CD1c-positive myeloid dendritic cell (primary cell): ENCODE measurements at regions not wholly inside any gene's neighbourhood (a gene's known extent, or its start where the extent isn't known, plus 50 kb on each side); places are given as distances from the start of the nearest gene placed in this dataset.

ENCODE experiments used
- DNase-seq: peaks from one replicate; pipeline ENCODE4 v3.0.0-alpha.2; 2016; ENCODE audit errors: extremely low spot score

DNA sequence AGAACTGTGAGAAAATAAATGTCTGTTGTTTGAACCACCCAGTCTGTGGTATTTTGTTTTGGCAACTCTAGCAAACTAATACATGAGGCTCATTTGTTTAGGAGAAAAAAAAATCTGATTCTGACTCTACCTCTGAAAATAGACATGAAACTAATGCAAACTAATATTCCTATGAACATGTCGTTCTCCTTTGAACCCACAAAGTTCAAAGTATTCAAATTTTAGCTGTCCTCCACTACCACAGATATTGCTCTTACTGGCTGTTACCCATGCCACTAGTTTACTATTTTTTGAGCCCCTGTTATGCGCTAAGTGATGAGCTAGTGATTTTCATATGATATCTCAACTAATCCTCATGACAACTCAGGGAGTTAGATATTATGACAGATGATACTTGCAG, 58.8 kb upstream of the ZNF804B start:
- DNase-seq, result no peak

- DNase-seq, result no peak
These were observed 65.3 kb upstream of the ZNF804B start for GRCh38 chr7:88694207-88694606.

- DNase-seq, result no peak
These were observed 66.4 kb upstream of the ZNF804B start for GRCh38 chr7:88693131-88693530.

- no peak for DNase-seq
These were observed 67.0 kb upstream of the ZNF804B start for GRCh38 chr7:88692493-88692892.

DNA sequence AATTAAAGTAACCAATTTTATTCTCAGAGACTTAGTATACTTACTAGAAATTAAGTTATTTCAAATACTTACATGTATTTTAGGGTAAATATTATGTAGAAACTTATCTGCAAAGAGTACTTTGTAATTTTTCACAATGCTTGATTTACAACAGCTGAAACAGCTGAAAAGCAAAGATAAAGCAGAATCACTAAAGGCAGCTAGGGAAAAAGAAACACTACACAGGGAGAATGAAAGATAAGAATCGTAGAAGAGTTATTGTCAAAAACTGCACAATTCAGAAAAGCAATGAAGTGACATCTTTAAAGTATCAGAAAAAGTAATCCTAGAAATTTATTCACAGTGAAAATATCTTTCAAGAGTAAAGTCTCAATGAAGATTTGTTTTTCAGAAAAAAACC, 69.7 kb upstream of the ZNF804B start:
- no peak for DNase-seq

- no peak for DNase-seq
These were observed 71.3 kb upstream of the ZNF804B start for GRCh38 chr7:88688222-88688621.

DNA sequence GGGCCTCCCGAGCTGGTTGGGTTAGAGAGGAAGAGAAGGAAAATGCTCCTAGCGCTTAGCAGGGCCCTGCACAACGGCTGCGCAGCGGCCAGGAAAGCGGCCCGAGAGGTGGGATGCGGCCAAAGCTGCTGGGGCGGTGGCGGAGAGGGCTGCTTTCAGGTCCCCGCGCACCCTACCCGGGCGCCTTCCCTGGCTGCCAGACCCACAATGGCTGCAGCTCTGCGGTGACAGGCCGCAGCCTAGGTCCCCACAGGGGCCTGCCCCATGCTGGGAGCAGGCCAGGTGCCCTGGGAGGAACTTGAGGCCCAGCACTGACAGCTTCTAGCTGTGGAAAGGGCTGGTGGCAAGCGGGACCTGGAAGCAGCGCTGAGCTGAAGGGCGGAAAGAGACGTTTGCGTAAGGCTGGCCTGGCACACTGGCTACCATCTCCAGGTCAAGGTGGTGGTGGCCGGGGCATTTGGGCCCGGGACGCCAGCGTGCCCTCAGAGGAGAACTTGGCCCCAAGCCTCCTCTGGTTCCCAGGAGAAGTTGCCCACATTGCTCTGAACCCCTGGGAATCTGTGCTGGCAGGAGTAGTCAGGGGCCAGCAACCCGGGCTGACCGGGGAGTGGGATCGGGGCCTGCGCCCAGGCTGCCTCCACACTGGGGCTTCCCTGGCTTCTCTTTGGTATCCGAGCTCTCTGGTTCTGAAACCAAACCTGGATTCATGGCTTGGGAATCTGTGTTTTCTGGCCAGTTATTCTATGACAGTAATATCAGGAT, 72.9 kb upstream of the ZNF804B start:
- no peak for DNase-seq

DNA sequence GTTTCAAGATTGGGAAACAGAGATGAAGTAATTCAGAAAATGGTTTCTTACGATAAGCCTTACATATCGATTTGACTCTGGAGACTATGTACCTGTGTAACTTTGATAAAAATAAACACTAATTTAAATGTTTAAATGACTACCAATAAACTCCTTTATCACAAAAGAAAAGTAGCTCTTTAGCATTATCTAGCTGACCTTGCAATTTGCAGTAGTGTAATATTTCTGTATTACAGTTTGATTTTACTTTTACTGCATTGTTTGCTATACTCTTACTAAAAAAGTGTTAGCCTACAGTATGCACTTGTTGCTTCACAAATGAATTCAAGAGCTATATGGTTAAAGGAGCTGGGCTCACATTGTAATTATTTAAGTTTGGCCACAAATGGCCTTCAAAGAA, 77.8 kb upstream of the ZNF804B start:
- DNase-seq, result no peak

DNA sequence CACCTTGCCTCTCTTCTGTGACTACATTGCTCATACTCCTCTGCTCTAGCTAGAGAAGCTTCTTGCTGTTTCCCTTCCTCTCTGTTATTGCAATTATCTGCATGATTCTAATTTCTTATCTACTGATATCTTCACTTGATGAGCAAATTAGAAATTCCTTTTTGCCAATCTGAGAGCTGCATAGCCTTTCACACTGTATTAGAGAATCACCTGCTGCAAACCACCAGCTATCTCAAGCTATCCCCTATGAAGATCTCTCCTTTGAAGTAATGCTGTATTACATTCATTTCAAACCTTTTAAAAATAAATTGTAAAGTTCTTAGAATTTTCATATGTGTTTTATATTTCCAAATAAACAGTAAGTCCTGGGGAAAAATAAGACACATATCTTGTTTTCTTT, 89.0 kb upstream of the ZNF804B start:
- no peak for DNase-seq

DNA sequence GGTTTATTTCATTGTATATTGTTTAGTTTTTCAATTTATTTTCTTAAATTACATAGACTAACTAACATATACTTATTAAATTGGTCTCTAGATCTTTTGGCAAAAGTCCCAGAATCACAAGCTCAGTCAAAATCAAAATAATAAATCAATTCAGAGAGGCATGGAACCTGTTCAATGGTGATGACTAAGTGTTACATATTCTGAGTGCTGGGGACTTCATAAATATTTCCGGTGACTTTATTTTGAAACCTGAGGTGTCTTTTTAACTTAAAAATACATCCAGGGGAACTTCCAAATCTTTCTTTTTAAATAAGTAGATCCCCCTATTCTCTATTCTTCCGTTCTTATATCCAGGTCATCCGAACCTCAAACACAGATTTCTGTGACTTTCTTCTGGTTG, 89.6 kb upstream of the ZNF804B start:
- no peak for DNase-seq

DNA sequence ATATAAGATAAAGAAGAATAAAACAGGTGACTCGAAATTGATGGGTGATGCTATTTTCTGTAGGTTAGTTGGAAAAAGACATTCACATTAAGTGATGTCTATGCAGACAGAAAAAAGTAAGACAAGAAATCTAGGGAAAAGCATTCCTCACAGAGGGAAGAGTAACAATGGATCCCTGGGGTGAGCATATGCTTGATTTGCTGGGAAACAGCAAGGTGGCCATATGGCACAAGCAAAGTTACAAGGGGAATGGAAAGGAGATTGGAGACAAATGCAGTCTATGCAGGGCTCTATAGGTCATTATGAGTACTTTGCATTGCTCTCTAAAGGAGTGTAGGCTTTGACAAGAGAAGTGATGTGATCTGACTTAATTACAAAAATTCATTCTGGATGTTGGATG, 90.9 kb upstream of the ZNF804B start:
- no peak for DNase-seq

GRCh38 chr7:88666626-88667025, 92.9 kb upstream of the ZNF804B start:
- no peak for DNase-seq

- DNase-seq, result no peak
These were observed 93.5 kb upstream of the ZNF804B start for GRCh38 chr7:88665892-88666514.

- DNase-seq, result no peak
These were observed 94.8 kb upstream of the ZNF804B start for GRCh38 chr7:88664630-88665233.

- no peak for DNase-seq
These were observed 97.6 kb upstream of the ZNF804B start for GRCh38 chr7:88661921-88662320.

DNA sequence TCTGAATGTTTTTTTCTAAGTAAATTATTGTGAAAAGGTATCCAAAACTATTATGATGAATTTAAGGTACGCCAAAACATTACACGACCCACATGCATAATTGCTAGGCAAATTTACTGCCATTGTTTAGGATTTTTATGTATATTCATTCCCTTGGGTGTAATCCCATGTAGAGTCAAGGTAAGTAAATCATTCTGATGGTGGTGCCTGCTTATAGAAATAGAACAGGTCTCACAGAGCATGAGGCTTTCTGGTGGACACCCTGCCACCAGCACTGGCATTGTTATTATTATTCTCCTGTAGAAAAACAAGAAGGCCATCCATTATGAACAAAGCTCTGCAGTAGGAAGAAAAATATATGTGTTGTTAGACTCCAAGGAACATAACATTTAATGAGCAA, 111.7 kb upstream of the ZNF804B start:
- no peak for DNase-seq

- DNase-seq, result no peak
These were observed 120.9 kb upstream of the ZNF804B start for GRCh38 chr7:88638583-88638982.

- DNase-seq, result no peak
These were observed 121.7 kb upstream of the ZNF804B start for GRCh38 chr7:88637795-88638194.

- DNase-seq, result no peak
These were observed 124.4 kb upstream of the ZNF804B start for GRCh38 chr7:88635149-88635548.

- no peak for DNase-seq
These were observed 129.9 kb upstream of the ZNF804B start for GRCh38 chr7:88629559-88629958.

GRCh38 chr7:88628363-88629085, 131.0 kb upstream of the ZNF804B start:
- no peak for DNase-seq

- no peak for DNase-seq
These were observed 142.3 kb upstream of the ZNF804B start for GRCh38 chr7:88617185-88617584.

DNA sequence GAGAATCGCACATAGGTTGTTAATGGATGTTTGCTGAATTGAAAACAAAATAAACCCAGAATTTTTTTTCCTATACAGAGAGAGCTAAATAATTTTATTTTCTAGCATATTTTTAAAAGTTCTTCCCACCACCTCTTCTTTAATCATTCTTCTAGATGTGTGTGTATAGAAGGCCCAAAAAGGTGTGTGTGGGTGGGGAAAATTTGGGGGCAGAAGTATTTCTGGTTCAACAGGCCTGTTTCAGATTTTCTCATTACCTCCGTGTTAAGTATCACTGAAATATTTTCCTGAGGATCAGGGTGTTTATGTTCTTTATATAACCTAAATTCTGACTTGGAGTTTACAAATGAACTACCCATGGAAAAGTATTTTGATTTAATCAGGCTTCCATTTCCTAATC, 144.2 kb upstream of the ZNF804B start:
- DNase-seq, result no peak
